Psoas muscle (tissue), 7 donors: ENCODE measurements at regions not wholly inside any gene's neighbourhood (a gene's known extent, or its start where the extent isn't known, plus 50 kb on each side); places are given as distances from the start of the nearest gene placed in this dataset.

Source experiments
- ATAC-seq, 4 donors: fragments of 200-7000 bp; cut with Tn5 transposase; one replicate each; pipeline ENCODE4 v1.9.1; 2020; ENCODE audit warnings: moderate library complexity in 3 of 4, mild to moderate bottlenecking in 2 of 4
- DNase-seq, 2 donors: peaks; one replicate each; pipeline ENCODE4 v3.0.0-alpha.2; 2020
- H3K27ac ChIP-seq: fragments of 200-600 bp; one replicate; pipeline ENCODE4 v1.8.0; 2022
- H3K27me3 ChIP-seq, 3 donors: fragments of 200-600 bp in 1 of 3; one replicate each; pipeline versions ENCODE4 v1.6.1 to v1.8.0; 2013 to 2022; ENCODE audit warnings: low read length in 2 of 3, mild to moderate bottlenecking in 2 of 3, moderate library complexity in 1 of 3; ENCODE audit not compliant: insufficient read depth in 3 of 3
- H3K36me3 ChIP-seq, 2 donors: fragments of 200-600 bp in 1 of 2; one replicate each; pipeline versions ENCODE4 v1.6.1 to v1.8.0; 2013 to 2022; ENCODE audit warnings: low read depth in 1 of 2, mild to moderate bottlenecking in 1 of 2, moderate library complexity in 1 of 2; ENCODE audit not compliant: insufficient read depth in 1 of 2
- H3K4me1 ChIP-seq: fragments of 200-600 bp; one replicate; pipeline ENCODE4 v1.8.0; 2022
- H3K4me3 ChIP-seq: fragments of 200-600 bp; one replicate; pipeline ENCODE4 v1.8.0; 2022; ENCODE audit warnings: mild to moderate bottlenecking
- H3K9me3 ChIP-seq: fragments of 200-600 bp; one replicate; pipeline ENCODE4 v1.8.0; 2022
- CTCF ChIP-seq: fragments of 200-600 bp; IDR thresholded peaks from one replicate; pipeline ENCODE4 v1.8.0; 2022; ENCODE audit warnings: antibody characterized with exemption
- WGBS, 3 donors: extraction: QIAGEN DNeasy Blood & Tissue Kit; methylation state at CpG; one replicate each; pipeline versions ENCODE4 v1.1.6 to v1.1.7; 2013; 5-methylcytosine and 5-hydroxymethylcytosine counted together
- intact Hi-C, 2 donors: fragments of 100-400 bp; cut with DNase I; formaldehyde crosslinking; loops; one replicate each; pipeline versions ENCODE4 v1.11.0 to v1.14.2; 2022
- donor health status: healthy with polysubstance abuse.
- donor health status: DM: no; HTN: no; CAD: no; lungs with moderate emphysema.
- donor health status: Bipolar disorder and iron deficiency.
- donor health status: healthy.
- donor health status: DM: yes; HTN: yes; CAD: no.
- donor health status: DM: no; HTN: no; CAD: no.
- donor health status: DM: yes; HTN: yes; CAD: no.

GRCh38 chrX:39921838-39922237, 175.9 kb downstream of the BCOR start:
- Histone ChIP-seq H3K27ac (no peak overlapping the region), H3K4me3 (no peak overlapping the region), H3K36me3 (no peaks in the 10 kb centered on the region), H3K4me1 (no peaks in the 10 kb centered on the region), H3K9me3 (no peaks in the 10 kb centered on the region), H3K27me3 (peaks cover 0 to 12% (median 0%) of the 10 kb centered on the region in 3 donors)
- TF ChIP-seq CTCF, result no peak
- intact Hi-C loops, result no loop called here
- WGBS, 3 donors, result 29 to 48% (median 47%) methylated on average over 2 of the region's 2 CpGs
- ATAC-seq, result no peak
- no peak for DNase-seq

- ATAC-seq (no peak), DNase-seq (no peak)
- no peak overlapping the region for H3K4me3 ChIP-seq
- no peak overlapping the region for H3K27ac ChIP-seq
- H3K27me3 ChIP-seq, result peaks cover 0 to 12% (median 0%) of the 10 kb centered on the region in 3 donors
- intact Hi-C loops, result no loop called here
- TF ChIP-seq CTCF, result no peak
- 50% methylated on average over 2 of the region's 2 CpGs for WGBS, 3 donors
- H3K9me3 ChIP-seq, result no peaks in the 10 kb centered on the region
- H3K4me1 ChIP-seq, result no peaks in the 10 kb centered on the region
- H3K36me3 ChIP-seq, result no peaks in the 10 kb centered on the region
Measured at GRCh38 chrX:39922488-39922887, 175.3 kb downstream of the BCOR start.

GRCh38 chrX:39922926-39923325, 174.8 kb downstream of the BCOR start:
- ATAC-seq, result no peak
- H3K27ac ChIP-seq, result no peak overlapping the region
- no peaks in the 10 kb centered on the region for H3K4me1 ChIP-seq
- H3K9me3 ChIP-seq, result no peaks in the 10 kb centered on the region
- H3K4me3 ChIP-seq, result no peak overlapping the region
- H3K27me3 ChIP-seq, result peaks cover 0 to 12% (median 0%) of the 10 kb centered on the region in 3 donors
- no peaks in the 10 kb centered on the region for H3K36me3 ChIP-seq
- DNase-seq, result no peak
- no peak for TF ChIP-seq CTCF
- intact Hi-C loops, result no loop called here
- 68 to 89% (median 76%) methylated on average over 8 of the region's 8 CpGs for WGBS, 3 donors

- no peak for ATAC-seq
- no peaks in the 10 kb centered on the region for H3K9me3 ChIP-seq
- TF ChIP-seq CTCF, result no peak
Measured at GRCh38 chrX:39927380-39927779, 170.4 kb downstream of the BCOR start.

GRCh38 chrX:39928704-39929378, 168.9 kb downstream of the BCOR start:
- Histone ChIP-seq H3K27ac (no peak overlapping the region), H3K4me3 (no peak overlapping the region), H3K9me3 (no peaks in the 10 kb centered on the region), H3K27me3 (peaks cover 0 to 5% (median 0%) of the 10 kb centered on the region in 3 donors), H3K36me3 (no peaks in the 10 kb centered on the region), H3K4me1 (no peaks in the 10 kb centered on the region)
- DNase-seq (no peak), ATAC-seq (no peak)
- WGBS, 3 donors, result 81 to 97% (median 91%) methylated on average over 8 of the region's 8 CpGs
- no peak for TF ChIP-seq CTCF
- intact Hi-C loops, result no loop called here

More at GRCh38 chrX:39927380-39927779, 170.4 kb downstream of the BCOR start:
- 63 to 82% (median 71%) methylated on average over 4 of the region's 4 CpGs for WGBS, 3 donors
- no peaks in the 10 kb centered on the region for H3K36me3 ChIP-seq
- DNase-seq, result no peak
- H3K27me3 ChIP-seq, result peaks cover 0 to 5% (median 0%) of the 10 kb centered on the region in 3 donors
- no peaks in the 10 kb centered on the region for H3K4me1 ChIP-seq
- H3K27ac ChIP-seq, result no peak overlapping the region
- no peak overlapping the region for H3K4me3 ChIP-seq
- intact Hi-C loops, result no loop called here
